ENCODE measurements at regions not wholly inside any gene's neighbourhood (a gene's known extent, or its start where the extent isn't known, plus 50 kb on each side); places are given as distances from the start of the nearest gene placed in this dataset.

GRCh38 chr3:74375653-74376052, 238.8 kb downstream of the CNTN3 start:
- H3K4me3 ChIP-seq (ENCODE audit: low read depth, low read length): no peak overlapping the region
- TF ChIP-seq CTCF (IDR thresholded peaks at IDR 0.05; ENCODE audit: insufficient read depth, low read depth, low read length, missing control alignments): no peak
- no peak for DNase-seq (ENCODE audit: low read depth)

- no peak for TF ChIP-seq CTCF (IDR thresholded peaks at IDR 0.05; ENCODE audit: insufficient read depth, low read depth, low read length, missing control alignments)
- no peak overlapping the region for H3K4me3 ChIP-seq (ENCODE audit: low read depth, low read length)
- no peak for DNase-seq (ENCODE audit: low read depth)
These were observed 241.7 kb downstream of the CNTN3 start for GRCh38 chr3:74372743-74373142.

- no peak overlapping the region for H3K4me3 ChIP-seq (ENCODE audit: low read depth, low read length)
- TF ChIP-seq CTCF (IDR thresholded peaks at IDR 0.05; ENCODE audit: insufficient read depth, low read depth, low read length, missing control alignments): no peak
- DNase-seq (ENCODE audit: low read depth): no peak
These were observed 244.1 kb downstream of the CNTN3 start for GRCh38 chr3:74370342-74370741.

GRCh38 chr3:74366331-74366730, 248.1 kb downstream of the CNTN3 start:
- DNase-seq (ENCODE audit: low read depth): no peak
- no peak overlapping the region for H3K4me3 ChIP-seq (ENCODE audit: low read depth, low read length)
- TF ChIP-seq CTCF (IDR thresholded peaks at IDR 0.05; ENCODE audit: insufficient read depth, low read depth, low read length, missing control alignments): no peak

GRCh38 chr3:74363346-74363745, 251.1 kb downstream of the CNTN3 start:
- no peak overlapping the region for H3K4me3 ChIP-seq (ENCODE audit: low read depth, low read length)
- no peak for DNase-seq (ENCODE audit: low read depth)
- TF ChIP-seq CTCF (IDR thresholded peaks at IDR 0.05; ENCODE audit: insufficient read depth, low read depth, low read length, missing control alignments): no peak

GRCh38 chr3:74360406-74360805, 254.1 kb downstream of the CNTN3 start:
- no peak for TF ChIP-seq CTCF (IDR thresholded peaks at IDR 0.05; ENCODE audit: insufficient read depth, low read depth, low read length, missing control alignments)
- DNase-seq (ENCODE audit: low read depth): no peak

GRCh38 chr3:74357881-74358280, 256.6 kb downstream of the CNTN3 start:
- no peak overlapping the region for H3K4me3 ChIP-seq (ENCODE audit: low read depth, low read length)
- no peak for TF ChIP-seq CTCF (IDR thresholded peaks at IDR 0.05; ENCODE audit: insufficient read depth, low read depth, low read length, missing control alignments)
- DNase-seq (ENCODE audit: low read depth): no peak

More at GRCh38 chr3:74360406-74360805, 254.1 kb downstream of the CNTN3 start:
- no peak overlapping the region for H3K4me3 ChIP-seq (ENCODE audit: low read depth, low read length)
